ENCODE measurements at regions not wholly inside any gene's neighbourhood (a gene's known extent, or its start where the extent isn't known, plus 50 kb on each side); places are given as distances from the start of the nearest gene placed in this dataset.

GRCh38 chr12:98045395-98045794 is 470.0 kb upstream of the TMPO start:
- Histone ChIP-seq H3K4me2 (ENCODE audit: low read length) (no peak overlapping the region), H3K36me3 (ENCODE audit: insufficient read depth, low read length) (no peaks in the 10 kb centered on the region), H3K27ac (ENCODE audit: low read length) (no peak overlapping the region), H3K9ac (ENCODE audit: low read length) (no peak overlapping the region), H2AFZ (ENCODE audit: low read depth, low read length) (no peak overlapping the region), H4K20me1 (ENCODE audit: insufficient read depth) (no peaks in the 10 kb centered on the region), H3K9me2 (ENCODE audit: insufficient read depth, low read length) (no peaks in the 10 kb centered on the region), H3K9me3 (ENCODE audit: low read length) (no peaks in the 10 kb centered on the region), H3K79me2 (replicated peaks; ENCODE audit: insufficient read depth, low read length) (no peaks in the 10 kb centered on the region), H3K27me3 (ENCODE audit: insufficient read depth, low read depth, low read length) (no peaks in the 10 kb centered on the region), H3K4me3 (ENCODE audit: low read length) (no peak overlapping the region), H3F3A (ENCODE audit: insufficient read depth, low read length, poor library complexity, severe bottlenecking) (no peaks in the 10 kb centered on the region)
- TF ChIP-seq SMC3 (conservative IDR thresholded peaks at IDR 0.05; ENCODE audit: poor library complexity) (no peak), MXI1 (conservative IDR thresholded peaks at IDR 0.05; ENCODE audit: poor library complexity, severe bottlenecking) (no peak), REST (IDR thresholded peaks at IDR 0.05; ENCODE audit: borderline replicate concordance) (no peak), POLR2AphosphoS5 (IDR thresholded peaks at IDR 0.05) (no peak), EP300 (conservative IDR thresholded peaks at IDR 0.05; ENCODE audit: poor library complexity, severe bottlenecking) (no peak), EZH2 (IDR thresholded peaks at IDR 0.05; ENCODE audit: borderline replicate concordance, insufficient read depth, low read length, poor library complexity, severe bottlenecking) (no peak), TAF1 (IDR thresholded peaks at IDR 0.05; ENCODE audit: low read depth) (no peak), RAD21 (conservative IDR thresholded peaks at IDR 0.05) (no peak)
- TF ChIP-seq, protein P1, sequence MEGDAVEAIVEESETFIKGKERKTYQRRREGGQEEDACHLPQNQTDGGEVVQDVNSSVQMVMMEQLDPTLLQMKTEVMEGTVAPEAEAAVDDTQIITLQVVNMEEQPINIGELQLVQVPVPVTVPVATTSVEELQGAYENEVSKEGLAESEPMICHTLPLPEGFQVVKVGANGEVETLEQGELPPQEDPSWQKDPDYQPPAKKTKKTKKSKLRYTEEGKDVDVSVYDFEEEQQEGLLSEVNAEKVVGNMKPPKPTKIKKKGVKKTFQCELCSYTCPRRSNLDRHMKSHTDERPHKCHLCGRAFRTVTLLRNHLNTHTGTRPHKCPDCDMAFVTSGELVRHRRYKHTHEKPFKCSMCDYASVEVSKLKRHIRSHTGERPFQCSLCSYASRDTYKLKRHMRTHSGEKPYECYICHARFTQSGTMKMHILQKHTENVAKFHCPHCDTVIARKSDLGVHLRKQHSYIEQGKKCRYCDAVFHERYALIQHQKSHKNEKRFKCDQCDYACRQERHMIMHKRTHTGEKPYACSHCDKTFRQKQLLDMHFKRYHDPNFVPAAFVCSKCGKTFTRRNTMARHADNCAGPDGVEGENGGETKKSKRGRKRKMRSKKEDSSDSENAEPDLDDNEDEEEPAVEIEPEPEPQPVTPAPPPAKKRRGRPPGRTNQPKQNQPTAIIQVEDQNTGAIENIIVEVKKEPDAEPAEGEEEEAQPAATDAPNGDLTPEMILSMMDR (IDR thresholded peaks at IDR 0.05; ENCODE audit: poor library complexity, severe bottlenecking): no peak

GRCh38 chr12:98048326-98048725 is 467.1 kb upstream of the TMPO start:
- H3K27me3 ChIP-seq (ENCODE audit: insufficient read depth, low read depth, low read length): no peaks in the 10 kb centered on the region
- H2AFZ ChIP-seq (ENCODE audit: low read depth, low read length): no peak overlapping the region
- H3K36me3 ChIP-seq (ENCODE audit: insufficient read depth, low read length): no peaks in the 10 kb centered on the region
- H3K27ac ChIP-seq (ENCODE audit: low read length): no peak overlapping the region
- no peak overlapping the region for H3K4me3 ChIP-seq (ENCODE audit: low read length)
- no peaks in the 10 kb centered on the region for H3F3A ChIP-seq (ENCODE audit: insufficient read depth, low read length, poor library complexity, severe bottlenecking)
- TF ChIP-seq SMC3 (conservative IDR thresholded peaks at IDR 0.05; ENCODE audit: poor library complexity) (no peak), MXI1 (conservative IDR thresholded peaks at IDR 0.05; ENCODE audit: poor library complexity, severe bottlenecking) (no peak), EZH2 (IDR thresholded peaks at IDR 0.05; ENCODE audit: borderline replicate concordance, insufficient read depth, low read length, poor library complexity, severe bottlenecking) (no peak), RAD21 (conservative IDR thresholded peaks at IDR 0.05) (no peak), POLR2AphosphoS5 (IDR thresholded peaks at IDR 0.05) (no peak), REST (IDR thresholded peaks at IDR 0.05; ENCODE audit: borderline replicate concordance) (no peak), TAF1 (IDR thresholded peaks at IDR 0.05; ENCODE audit: low read depth) (no peak), EP300 (conservative IDR thresholded peaks at IDR 0.05; ENCODE audit: poor library complexity, severe bottlenecking) (no peak)
- TF ChIP-seq, protein P1 (IDR thresholded peaks at IDR 0.05; ENCODE audit: poor library complexity, severe bottlenecking): no peak
- no peaks in the 10 kb centered on the region for H3K9me3 ChIP-seq (ENCODE audit: low read length)
- no peak overlapping the region for H3K4me2 ChIP-seq (ENCODE audit: low read length)
- H3K79me2 ChIP-seq (replicated peaks; ENCODE audit: insufficient read depth, low read length): no peaks in the 10 kb centered on the region
- H4K20me1 ChIP-seq (ENCODE audit: insufficient read depth): no peaks in the 10 kb centered on the region
- no peaks in the 10 kb centered on the region for H3K9me2 ChIP-seq (ENCODE audit: insufficient read depth, low read length)
- H3K9ac ChIP-seq (ENCODE audit: low read length): no peak overlapping the region

Measured in neural cell (in vitro differentiated cells).